ENCODE measurements at regions not wholly inside any gene's neighbourhood (a gene's known extent, or its start where the extent isn't known, plus 50 kb on each side); places are given as distances from the start of the nearest gene placed in this dataset.

DNA sequence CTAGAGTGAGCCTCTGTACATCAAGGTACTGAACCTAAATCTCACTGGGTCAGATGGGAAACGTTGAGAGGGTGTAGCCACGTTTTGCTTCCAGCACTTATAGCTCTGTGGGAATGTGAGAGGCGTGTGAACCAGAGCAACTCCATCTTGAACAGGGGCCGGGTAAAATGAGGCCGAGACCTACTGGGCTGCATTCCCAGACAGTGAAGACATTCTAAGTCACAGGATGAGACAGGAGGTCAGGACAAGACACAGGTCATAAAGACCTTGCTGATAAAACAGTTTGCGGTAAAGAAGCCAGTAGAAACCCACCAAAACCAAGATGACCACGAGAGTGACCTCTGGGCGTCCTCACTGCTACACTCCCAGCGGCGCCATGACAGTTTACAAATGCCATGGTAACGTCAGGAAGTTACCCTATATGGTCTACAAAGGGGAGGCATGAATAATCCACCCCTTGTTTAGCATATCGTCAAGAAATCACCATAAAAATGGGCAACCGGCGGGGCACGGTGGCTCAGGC, 63.4 kb upstream of the NCOR2 start:
- TF ChIP-seq, protein P1, sequence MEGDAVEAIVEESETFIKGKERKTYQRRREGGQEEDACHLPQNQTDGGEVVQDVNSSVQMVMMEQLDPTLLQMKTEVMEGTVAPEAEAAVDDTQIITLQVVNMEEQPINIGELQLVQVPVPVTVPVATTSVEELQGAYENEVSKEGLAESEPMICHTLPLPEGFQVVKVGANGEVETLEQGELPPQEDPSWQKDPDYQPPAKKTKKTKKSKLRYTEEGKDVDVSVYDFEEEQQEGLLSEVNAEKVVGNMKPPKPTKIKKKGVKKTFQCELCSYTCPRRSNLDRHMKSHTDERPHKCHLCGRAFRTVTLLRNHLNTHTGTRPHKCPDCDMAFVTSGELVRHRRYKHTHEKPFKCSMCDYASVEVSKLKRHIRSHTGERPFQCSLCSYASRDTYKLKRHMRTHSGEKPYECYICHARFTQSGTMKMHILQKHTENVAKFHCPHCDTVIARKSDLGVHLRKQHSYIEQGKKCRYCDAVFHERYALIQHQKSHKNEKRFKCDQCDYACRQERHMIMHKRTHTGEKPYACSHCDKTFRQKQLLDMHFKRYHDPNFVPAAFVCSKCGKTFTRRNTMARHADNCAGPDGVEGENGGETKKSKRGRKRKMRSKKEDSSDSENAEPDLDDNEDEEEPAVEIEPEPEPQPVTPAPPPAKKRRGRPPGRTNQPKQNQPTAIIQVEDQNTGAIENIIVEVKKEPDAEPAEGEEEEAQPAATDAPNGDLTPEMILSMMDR (IDR thresholded peaks at IDR 0.05; ENCODE audit: borderline replicate concordance, control extremely low read depth, extremely low read depth, insufficient read depth, missing control alignments), result no peak
- in situ Hi-C loops (cut with MboI; ENCODE audit: low sequenced_read_pairs, unreplicated experiment), result no loop called here
- DNase-seq (ENCODE audit: low spot score), result no peak

DNA sequence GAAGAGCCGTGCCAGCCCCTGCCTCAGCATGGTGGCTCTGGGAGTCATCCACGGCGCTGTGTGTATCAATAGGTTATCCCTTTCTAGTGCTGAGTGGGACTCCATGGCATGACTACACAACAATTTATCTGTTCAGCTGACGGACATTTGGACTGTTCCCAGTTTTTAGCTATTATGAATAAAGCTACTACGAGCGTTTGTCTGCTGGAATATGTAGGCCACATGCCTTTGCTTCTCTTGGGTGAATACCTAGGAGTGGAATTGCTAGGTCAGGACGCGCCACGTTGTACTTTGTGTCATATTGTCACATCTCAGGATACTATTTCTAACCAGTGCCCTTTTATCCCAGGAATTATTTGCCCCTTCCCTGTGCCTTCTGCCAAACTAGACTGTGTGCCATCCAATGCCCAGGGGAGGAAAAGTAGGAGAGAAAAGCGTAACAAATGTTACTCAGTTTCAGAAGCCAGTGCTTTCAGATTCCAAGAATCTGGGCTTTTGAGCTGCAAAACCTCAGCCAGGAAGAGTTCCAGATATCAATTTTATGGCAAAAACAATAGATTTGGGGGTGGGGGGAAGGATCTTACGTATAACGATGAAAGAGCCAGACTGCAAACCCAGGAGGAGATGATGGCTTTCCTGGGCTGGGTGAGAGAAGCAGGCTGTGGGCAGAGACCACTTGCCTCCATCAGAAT, 62.5 kb upstream of the NCOR2 start:
- in situ Hi-C loops (cut with MboI; ENCODE audit: low sequenced_read_pairs, unreplicated experiment), result no loop called here
- TF ChIP-seq, protein P1 (IDR thresholded peaks at IDR 0.05; ENCODE audit: borderline replicate concordance, control extremely low read depth, extremely low read depth, insufficient read depth, missing control alignments), result no peak
- no peak for DNase-seq (ENCODE audit: low spot score)

DNA sequence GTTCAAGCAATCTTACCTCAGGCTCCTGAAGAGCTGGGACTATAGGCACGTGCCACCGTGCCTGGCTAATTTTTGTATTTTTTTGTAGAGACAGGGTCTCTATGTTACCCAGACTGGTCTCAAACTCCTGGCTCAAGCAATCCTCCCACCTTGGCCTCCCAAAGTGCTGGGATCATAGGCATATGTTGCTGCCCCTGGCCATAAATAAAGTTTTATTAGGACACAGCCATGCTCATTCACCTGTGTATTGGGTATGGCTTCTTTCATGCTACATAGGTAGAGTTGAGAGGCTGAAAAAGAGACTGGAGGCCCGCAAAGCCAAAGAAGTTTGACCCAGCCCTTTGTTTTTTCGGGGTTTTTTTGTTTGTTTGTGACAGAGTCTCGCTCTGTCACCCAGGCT, 61.7 kb upstream of the NCOR2 start:
- in situ Hi-C loops (cut with MboI; ENCODE audit: low sequenced_read_pairs, unreplicated experiment), result no loop called here
- TF ChIP-seq, protein P1 (IDR thresholded peaks at IDR 0.05; ENCODE audit: borderline replicate concordance, control extremely low read depth, extremely low read depth, insufficient read depth, missing control alignments), result no peak

DNA sequence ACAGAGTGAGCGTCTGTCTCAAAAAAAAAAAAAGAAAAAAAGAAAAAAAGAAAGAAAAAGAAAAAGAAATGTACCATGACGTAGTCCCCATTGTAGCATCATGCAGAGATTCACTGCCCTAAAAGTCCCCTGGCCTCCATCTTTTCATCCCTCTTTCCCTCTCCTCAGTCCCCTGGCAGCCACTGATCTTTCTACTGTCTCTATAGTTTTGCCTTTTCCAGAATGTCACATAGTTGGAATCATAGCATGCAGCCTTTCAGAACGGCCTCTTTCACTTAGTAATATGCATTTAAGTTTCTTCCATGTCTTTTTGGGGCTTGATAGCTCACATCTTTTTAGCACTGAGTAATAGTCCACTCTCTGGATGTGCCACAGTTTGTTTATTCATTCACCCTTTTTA, 60.5 kb upstream of the NCOR2 start:
- in situ Hi-C loops (cut with MboI; ENCODE audit: low sequenced_read_pairs, unreplicated experiment), result no loop called here
- DNase-seq (ENCODE audit: low spot score), result no peak
- TF ChIP-seq, protein P1 (IDR thresholded peaks at IDR 0.05; ENCODE audit: borderline replicate concordance, control extremely low read depth, extremely low read depth, insufficient read depth, missing control alignments), result no peak

More for the DNA sequence above, 61.7 kb upstream of the NCOR2 start:
- no peak for DNase-seq (ENCODE audit: low spot score)

DNA sequence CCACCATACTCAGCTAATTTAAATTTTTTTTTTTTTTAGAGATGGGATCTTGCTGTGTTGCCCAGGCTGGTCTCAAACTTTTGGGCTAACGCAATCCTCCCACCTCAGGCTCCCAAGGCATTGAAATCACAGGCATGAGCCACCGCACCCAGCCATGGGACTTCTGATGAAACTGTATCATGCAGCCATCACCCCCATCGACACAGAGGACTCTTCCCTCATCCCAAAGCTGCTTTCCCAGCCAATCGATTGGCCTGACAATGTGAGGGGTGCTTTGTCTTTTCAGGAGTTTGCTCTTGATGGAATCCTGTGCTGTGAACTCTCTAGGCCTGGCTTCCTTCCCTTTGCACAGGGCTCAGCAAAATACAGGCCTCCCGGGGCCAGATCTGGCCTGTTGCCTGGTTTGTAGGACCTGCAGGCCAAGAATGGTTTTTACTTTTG, 59.6 kb upstream of the NCOR2 start:
- no peak for DNase-seq (ENCODE audit: low spot score)
- TF ChIP-seq, protein P1 (IDR thresholded peaks at IDR 0.05; ENCODE audit: borderline replicate concordance, control extremely low read depth, extremely low read depth, insufficient read depth, missing control alignments), result no peak
- in situ Hi-C loops (cut with MboI; ENCODE audit: low sequenced_read_pairs, unreplicated experiment), result no loop called here

DNA sequence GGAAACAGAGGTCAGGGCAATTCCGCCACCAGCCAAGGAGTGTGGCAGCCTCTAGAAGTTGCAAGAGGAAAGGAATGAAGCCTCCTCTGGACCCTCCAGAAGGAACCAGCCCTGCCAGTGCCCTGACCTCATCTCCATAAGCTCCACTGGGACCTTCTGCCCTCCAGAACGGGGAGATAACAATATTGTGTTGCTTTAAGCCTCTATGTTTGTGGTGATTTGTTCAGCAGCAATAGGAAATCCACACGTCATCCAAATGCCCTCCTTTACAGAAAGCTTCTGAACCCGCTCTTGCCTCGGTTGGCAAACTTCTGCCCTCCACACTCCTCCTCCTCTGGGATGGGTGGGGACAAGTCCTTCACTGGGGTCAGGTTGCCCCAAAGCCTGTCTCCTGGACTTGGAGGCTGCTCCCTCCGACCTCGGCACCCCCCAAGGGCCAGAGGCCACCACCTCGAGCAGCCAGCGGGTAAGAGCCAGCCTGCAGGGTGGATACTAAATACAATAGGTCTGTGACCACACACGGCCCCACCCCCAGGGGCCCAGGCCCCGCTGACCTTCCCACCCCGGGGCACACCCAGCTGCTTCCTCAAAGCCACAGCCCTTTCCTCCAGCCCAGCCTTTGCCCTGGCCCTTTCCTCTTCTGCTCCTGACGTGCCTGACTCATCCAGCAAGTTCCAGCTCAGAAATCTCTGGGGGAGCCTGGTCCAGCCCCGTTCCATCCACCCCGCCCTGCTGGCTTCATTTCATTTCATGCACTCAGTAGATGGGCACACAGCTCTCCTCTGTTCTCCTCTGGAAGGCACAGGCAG, 58.7 kb upstream of the NCOR2 start:
- in situ Hi-C loops (cut with MboI; ENCODE audit: low sequenced_read_pairs, unreplicated experiment), result no loop called here
- TF ChIP-seq, protein P1 (IDR thresholded peaks at IDR 0.05; ENCODE audit: borderline replicate concordance, control extremely low read depth, extremely low read depth, insufficient read depth, missing control alignments), result no peak

More for the DNA sequence above, 58.7 kb upstream of the NCOR2 start:
- DNase-seq (ENCODE audit: low spot score), result no peak
